ENCODE measurements at regions not wholly inside any gene's neighbourhood (a gene's known extent, or its start where the extent isn't known, plus 50 kb on each side); places are given as distances from the start of the nearest gene placed in this dataset.

DNA sequence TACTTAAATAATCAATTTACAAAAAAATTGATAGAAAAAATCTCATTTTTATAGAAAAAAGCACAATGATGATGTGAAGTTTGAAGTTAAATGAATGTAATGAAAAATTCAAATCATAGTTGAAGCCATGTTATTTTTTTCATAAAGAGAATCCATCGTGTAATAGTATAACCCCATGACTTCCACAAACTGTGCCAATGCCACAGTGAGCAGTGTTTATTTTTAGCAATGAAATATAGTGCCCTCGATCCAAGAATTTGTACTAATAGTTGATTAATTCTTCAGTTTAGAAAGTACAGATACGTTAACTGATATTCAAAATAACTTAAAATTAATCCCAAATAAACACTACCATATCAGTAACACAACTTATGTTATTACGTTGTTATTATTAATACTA lies 225.9 kb downstream of the PTPRC start:
- no peak for DNase-seq

DNA sequence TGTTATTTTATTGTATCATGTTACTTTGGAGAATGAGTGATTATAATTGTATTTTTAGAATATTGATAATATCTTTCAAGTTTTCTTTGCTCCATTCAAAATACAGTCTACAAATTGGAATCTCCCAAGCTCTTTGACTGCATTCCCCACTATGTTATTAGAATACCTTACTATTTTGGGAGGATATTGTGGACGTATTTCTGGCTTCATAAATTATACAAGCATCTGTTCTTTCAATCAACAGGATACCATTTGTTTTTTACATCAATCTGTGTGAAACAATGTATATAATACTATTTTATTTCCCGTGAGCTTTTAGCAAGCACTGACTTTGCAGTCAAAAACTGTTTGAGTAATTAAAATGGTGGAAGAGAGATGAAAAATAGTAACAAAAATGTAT lies 226.5 kb downstream of the PTPRC start:
- no peak for DNase-seq

DNA sequence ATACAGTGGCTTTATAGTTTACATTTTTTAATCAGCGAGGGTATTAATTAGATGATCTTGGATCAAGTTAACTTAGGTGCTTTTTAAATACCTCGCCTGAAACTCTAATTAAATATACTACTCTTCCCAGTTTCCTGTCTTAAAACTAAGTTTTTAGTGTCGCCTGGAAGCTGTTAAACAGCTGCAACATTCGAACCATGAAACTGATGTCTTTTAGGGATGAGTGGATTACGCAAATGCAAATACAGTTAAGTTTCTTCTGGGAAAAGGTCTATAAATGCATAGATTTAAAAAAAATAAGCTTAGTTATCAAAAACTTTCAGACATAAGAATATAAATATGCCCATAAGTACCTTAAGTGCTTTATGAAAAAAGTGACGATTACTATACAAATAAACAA lies 228.3 kb downstream of the PTPRC start:
- no peak for DNase-seq

DNA sequence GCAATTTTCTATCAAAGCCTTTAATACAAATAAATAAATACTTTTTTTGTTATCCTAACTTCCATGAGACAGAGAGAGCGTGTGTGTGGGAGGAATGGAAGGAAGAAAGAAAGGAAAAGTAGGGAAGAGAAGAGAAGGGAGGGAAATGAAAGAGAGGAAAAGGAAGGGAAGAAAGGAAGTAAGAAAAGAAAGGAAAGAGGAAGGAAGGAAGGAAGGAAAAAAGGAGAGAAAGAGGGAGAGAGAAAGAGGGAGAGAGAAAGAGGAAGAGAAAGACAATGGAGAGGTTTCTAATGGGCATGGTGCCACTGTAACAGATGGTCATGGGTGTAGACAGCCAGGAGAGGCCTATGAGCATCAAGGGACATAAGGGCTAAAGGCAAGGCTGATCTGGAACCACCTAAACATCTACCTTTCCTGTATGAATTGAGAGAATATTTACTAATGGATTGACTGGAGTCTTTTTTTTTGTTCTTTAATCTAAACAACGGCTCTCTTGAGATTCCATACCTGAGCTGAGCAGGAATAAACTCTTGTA lies 234.9 kb downstream of the PTPRC start:
- no peak for DNase-seq

DNA sequence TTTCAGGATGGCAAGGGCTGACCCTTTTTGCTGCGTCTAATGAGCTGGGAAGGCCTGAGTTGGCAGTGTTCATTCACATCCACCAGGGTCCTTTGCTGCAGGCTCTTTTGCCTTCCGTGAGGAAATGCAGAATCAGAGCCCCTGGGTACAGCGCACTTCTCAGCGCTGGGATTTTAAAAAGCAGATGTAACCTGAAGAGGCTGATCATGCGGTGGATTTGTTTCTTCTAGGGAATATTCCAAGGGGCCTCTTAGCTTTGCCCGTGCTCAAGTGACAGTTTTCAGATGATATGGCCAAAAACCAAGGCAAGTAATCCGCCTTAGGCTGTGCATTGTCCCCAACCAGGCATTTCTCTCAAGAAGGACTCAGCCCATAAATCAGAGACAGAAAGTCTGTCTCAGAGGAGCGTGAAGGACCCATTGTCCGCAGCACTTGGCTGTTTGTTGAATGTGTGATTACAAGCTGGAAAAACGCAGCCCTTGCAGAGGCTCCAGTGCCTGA lies 237.6 kb downstream of the PTPRC start:
- no peak for DNase-seq

DNA sequence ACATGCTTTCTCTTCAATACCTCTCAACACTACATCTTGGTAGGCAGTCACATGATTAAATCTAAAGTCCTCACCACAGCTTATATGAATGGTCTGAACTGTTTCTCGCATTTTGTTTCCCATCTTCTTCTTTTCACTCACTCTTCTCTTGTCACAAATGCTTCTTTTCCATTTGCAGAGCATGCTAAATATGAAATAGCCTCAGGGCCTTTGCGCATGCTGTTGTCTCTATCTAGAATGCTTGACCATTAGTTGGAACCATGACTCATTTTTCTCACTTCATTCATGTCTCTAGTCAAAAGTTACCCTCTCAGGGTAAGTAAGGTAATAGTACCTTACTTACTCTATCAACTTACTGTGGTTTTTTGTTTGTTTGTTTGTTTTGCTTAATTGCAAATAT lies 239.7 kb downstream of the PTPRC start:
- no peak for DNase-seq

DNA sequence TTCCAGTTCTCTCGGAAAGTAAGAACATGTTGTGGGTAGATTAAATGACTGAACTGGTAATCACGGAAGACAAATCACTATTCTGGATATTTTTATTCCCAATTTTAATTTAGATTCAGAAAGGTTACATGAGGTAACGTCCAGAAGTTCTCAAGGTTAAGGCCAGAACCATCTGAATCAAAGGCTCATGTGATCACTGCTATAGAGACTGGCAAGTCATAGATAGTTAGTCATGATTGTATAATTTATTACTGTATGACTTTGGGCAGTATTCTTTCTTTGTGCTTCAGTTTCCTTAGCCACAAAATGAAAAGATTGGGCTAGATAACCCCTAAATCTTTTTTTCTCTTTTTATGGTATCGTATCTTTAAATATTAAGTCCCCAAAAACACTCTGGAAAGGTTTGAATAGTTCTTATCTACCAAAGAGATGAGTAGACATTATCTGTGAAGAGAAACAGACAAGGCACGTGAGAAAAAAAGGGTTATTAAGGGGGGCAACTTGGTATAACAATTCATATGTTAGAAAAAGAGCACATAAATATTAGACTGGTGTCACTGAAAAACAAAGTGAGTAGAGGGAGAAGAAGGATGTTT lies 241.0 kb downstream of the PTPRC start:
- no peak for DNase-seq

DNA sequence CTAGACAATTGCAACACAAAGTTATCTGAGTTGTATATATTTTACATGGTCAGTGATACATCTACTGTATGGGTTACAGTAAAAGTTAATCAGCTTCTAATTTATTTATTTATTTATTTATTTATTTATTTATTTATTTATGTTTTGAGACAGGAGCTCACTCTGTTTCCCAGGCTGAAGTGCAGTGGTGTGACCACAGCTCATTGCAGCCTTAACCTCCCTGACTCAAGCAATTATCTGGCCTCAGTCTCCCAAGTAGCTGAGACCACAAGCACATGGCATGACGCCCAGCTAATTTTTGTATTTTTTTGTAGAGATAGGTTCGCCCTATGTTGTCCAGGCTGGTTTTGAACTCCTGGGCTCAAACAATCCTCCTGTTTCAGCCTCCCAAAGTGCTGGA lies 241.6 kb downstream of the PTPRC start:
- DNase-seq = peak; percentile 48

DNA sequence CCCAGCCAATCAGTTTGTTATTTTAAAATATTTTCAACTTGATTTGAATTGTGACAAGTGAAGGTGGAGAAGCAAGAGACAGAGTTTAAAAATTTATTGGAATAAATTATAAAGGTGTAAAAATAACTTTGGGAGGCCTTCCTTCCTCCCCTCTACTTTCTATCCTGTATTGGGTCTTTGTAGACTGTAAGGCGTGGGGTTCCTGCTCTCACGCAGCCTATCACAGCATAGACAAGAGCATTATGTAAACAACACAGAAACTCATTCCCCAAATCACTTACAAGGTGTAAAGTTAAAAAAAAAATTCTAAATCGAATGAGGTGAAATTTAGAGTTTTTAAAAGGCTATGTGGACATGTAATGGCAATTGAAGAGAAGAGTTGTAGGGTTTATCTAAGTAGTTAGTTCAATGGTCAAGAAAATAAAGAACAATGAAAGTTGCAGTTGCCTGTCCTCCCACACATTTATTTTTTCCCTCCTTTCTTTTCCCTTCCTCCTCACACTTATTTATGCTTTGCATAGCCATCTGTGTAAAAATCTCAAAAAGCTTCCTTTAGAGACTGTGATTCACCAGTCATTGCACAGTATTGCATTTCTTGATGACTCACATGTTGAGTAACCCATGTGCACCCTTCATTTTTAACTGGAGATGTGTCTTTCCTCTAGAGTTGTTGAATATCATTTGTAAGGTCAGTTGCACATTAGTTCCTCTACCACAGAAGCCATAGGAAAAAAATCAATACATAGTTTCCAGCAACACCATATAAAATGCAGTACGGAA lies 242.2 kb downstream of the PTPRC start:
- peak; percentile 96 for DNase-seq

DNA sequence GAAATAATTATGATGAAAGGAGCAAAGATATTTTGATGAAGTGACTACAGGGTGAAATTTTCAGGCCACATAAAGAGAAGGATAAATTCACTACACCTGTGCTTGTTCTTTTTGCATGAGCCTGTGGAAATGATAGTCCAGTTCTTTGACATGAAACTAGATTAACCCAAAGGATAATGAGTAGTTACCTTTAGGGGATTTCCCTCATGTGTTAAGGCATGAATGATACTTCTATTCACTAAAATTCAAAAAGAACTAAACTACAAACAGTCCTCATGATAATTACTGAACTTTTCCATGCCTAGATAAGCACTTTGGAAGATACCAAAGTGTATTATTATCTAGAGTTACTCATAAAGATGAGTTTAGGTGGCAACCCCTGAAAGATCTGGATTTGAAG lies 244.3 kb downstream of the PTPRC start:
- no peak for DNase-seq

DNA sequence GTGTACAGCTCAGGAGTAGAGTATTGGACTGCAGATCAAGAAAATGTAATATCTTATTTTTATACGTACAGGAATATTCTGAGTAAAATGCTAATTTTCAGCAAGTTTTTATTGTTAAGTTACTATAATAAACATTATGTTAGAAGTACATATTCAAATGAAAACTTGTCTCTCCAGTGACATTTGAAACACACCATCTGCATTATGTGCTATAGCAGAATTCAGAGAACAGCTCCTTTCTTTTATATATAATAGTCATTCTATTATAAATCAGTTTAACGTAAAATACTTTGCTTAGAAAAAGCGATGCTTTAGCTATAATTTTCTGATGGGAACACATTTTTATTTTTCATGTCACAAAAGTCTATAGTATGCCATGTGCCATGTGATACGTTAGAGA lies 249.0 kb downstream of the PTPRC start:
- DNase-seq = no peak

DNA sequence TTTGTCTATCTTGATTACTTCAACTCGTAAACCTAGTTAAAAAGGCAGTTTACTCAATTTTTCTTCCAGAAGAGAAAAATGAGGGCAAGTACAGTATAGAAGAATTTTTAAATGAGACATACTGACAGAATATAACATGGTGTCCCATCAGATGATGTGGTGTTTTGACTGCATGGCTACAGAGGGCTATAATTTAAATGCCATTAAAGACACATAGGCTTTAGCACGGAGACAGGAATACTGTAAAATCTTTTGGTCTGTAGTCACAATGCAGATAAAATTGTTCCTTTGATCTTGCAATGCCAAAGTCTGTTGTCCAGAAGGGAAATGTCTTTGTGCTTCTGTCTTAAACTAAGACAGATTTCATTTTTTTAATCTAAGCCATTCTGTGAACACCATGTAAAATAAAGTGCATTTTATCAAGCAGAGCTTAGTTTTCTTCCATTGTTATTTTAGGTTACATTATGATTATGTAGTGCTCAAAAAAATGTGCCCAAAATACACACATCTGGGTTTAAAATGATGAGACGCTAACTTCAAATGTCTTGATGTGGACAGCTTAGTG lies 249.6 kb downstream of the PTPRC start:
- peak; percentile 50 for DNase-seq

DNA sequence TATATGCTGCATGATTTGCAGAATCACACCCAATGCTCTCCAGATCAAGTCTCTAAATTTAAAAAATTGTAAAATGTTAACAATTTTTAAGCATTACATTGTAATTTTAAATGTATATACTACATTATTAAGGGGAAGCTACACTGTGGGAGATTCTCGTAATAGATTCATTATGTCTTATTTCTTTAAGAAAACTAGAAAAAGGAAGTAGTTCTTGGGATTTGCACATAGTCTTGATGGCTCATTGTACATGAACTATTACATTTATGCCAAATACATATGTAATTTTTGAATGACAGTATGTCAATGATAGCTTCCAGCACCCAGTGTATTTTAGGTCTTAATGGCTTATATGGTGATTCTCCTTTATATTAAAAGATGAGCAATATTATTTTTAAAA lies 250.3 kb downstream of the PTPRC start:
- DNase-seq = no peak

DNA sequence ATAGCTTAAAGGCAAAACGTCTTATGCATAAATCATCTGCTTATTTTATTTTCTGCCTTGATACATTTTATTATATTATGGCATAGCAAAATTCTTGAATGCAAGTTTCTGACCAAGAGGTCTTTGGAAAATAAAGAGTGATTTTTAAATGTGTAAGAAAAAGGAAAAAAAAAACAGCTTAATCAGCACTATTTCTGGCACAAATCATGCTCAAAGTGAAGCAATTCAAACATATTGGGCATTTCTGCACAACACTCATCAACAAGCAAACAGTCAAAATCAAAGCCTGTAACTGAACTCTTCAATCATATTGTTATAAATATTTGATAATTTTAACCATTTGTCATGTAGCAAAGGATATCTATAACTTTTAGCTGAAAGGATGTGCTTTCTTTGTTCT lies 250.9 kb downstream of the PTPRC start:
- no peak for DNase-seq

DNA sequence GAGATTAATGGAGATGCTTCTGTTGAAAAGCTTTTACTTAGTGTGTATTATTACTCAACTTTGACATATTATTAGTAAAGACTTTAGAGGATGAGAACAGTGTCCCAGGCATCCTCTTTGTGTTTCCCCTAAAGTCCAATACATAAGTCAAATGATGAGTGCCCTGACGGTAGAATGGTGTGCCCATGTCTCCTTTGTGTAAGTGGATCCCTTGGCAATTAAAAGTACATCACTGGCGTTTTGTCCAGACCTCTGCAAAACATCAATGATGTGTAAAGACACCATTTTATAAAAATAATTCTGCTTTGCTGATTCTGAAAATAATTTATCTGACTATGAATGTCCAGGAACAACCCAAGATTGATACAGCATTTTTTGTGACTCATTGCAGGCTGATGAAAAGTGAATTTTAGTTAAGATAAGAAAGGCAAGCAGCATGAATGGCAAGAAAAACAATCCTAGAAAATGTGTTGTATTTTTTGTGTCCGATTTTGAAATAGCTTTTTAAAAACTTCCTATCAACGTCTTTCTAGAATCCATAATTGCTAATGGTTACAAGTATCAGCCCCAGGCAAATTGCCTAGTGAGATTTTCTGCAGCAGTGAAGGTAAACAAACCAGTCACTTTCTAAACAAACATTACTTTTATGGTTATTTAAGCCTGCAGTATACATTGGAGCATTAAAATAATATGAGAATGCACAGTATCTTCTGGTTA lies 251.5 kb downstream of the PTPRC start:
- no peak for DNase-seq

DNA sequence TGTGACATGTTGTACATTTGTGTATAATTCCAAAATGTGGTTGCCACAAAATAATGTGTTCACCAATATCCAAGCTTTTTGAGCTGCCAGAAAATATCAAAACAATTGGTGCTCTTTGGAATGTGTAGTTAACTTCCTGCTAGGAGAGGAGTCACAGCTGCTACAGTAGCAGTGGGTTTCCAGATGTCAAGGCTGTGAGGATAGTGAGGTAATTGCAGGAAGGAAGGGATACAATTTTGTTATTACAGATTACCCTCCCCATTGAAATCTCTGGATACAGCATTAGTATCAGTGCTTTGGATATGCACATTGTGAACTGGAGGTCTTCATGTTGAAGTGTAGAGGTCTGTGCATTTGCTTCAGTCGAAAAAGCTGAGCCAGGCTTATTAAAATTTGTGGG lies 253.2 kb downstream of the PTPRC start:
- DNase-seq = peak; percentile 66

DNA sequence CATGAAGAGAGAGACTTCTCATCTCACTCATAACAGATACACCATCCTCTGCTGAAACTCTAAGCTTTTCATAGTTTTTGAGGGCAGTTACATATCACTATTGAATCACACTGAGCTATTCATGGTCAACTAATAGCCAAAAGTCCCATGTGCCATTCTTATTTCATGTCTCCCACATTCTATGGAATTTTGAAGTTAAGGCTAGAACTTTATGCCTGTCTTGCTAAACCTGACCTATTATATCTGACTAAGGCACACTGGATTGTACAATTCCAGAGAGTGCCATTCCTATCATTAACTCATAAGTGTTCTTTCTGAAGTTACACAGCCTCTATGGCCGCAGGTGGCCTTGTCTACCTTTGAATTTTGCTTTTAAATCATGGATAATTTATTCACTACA lies 254.3 kb downstream of the PTPRC start:
- peak; percentile 24 for DNase-seq

DNA sequence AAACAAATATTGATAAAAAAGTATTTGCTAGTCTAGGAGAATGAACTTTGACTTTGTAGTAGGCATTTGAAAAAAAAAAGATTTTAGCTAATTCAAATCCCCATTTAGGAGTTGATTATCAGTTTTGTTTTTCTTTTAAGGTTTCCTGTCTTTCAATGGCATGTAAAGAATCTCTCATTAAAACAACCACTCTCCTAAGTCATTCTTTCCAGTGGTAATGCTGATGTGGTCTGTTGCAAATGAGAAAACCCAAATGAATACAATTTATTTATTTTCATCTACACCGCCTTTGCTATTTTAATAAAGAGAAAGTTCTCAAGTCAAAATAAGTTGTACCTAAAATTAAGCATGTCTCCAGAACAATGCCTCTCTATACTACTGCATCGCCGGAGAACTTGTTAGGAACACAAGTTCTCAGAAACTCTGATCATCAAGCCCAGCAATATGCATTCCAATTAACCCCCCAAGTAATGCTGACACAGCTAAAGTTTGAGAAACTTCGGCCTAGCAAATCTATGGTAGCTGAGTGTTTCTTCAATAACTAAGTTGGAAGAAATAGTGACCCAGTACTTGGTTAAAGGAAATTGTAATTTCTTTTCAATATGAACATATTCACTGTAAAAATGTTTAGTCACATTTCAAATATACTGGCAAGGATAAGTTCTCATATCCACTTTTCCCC lies 255.1 kb downstream of the PTPRC start:
- peak; percentile 59 for DNase-seq

DNA sequence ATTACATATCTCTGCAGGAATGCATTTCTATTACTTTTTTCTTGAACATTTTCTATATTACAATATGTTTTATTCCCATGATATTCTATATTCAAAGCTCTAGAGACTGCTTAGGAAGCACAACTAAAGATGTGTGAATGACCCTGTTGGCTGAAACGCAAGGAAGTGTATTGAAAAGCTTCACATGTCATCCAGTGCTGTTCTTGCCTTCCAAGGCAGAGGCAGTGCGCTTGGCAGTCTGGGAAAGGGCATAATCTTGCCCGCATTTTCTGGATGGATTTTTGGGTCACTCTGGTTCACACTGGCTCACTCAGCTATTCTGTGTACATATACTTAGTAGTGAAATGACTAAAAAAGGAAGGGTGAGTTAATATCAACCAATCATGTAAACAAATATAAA lies 262.4 kb downstream of the PTPRC start:
- no peak for DNase-seq

DNA sequence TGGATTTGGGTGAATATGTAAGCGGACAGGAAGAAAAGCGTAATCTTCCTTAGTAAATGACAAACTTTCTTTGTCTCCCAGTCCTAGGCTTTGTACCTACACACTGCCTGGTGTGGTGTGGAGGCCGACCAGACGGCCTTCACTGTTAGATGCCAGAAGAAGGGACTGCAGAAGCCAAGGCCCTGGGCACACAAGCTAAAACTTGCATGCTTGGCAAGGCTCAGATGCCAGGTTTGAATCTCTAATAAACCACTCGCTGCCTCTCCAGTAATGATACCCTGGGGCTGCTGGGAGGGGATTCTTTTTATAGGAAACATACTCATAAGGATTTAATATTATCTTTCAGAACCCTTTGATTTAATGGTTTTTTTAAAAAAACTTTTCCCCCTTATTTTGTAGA lies 263.8 kb downstream of the PTPRC start:
- DNase-seq = no peak

DNA sequence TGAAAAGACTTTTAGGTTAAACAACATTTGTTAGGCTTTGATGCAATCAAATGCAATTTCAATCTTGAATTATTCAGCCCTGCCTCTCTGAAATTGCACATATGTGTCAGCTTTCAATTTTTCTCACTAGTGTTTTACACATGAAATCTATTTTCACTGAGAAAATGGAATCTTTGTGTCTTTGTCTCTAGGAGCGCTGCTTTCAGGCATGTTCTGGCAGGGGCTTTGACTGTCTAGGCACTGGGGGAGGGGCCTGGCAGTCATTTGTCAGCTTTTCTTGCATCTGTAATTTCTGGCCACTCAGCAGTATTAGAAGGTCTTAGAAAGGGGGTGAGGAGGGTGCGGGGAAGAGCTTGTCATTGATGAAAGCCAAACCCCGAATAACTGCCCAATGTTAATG lies 264.4 kb downstream of the PTPRC start:
- peak; percentile 68 for DNase-seq

DNA sequence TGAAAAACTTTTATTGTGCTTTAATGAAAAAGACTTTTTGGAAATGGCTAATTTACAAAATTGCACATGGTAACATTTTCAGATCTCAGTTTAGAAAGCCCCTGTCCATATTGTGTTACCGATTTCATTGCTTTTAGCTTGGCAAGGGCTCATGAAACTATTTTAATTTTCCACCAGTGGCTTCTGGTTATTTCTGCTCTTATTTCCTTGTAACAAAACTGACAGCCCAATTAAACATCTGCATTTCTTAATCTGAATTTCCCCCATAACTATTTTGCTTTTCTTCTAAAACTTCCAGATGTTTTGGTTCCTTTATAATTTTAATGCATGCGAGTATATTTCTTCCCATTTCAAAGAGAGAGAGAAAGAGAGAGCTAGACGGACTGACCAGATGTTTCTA lies 264.8 kb downstream of the PTPRC start:
- no peak for DNase-seq

DNA sequence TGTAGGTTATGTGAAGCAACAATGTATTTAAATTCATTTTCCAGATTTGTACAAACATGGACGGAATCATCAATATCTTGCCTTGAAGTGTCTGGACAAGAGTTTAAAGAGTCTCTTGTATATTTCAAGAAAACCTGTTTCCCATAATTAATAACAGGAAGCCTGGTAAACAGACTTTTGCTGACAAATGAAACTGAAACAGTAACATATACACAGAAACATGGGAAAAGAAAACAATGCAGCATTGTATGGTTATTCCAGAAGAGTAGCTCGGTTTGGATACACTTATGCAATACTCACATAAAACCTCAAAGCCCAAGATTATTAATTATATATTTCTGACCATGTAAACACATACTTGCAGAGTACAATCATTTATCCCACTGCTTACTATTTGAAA lies 265.5 kb downstream of the PTPRC start:
- DNase-seq = peak; percentile 57

All from fibroblast of skin of scalp (primary cell).